ENCODE measurements at regions not wholly inside any gene's neighbourhood (a gene's known extent, or its start where the extent isn't known, plus 50 kb on each side); places are given as distances from the start of the nearest gene placed in this dataset.

DNA sequence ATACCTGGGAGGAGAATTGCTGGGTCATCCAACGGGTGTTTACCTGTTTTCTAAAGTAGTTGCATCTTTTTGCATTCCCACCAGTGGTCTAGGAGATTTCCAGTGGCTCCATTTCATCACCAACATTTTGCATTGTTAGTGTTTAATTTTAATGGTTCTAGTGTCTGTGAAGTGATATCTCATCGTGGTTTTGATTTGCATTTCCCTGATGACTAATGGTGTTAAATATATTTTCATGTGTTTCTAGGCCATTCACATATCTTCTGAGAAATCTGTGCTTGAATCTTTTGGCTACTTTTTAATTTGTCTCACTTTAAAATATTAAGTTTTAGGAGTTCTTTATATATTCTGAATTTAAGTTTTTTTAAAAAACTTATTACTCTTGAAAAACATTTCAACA is 439.6 kb downstream of the TMEM135 start:
- Histone ChIP-seq H3K9me2 (replicated peaks; ENCODE audit: insufficient read depth, low read length) (no peaks in the 10 kb centered on the region), H3K4me1 (ENCODE audit: low read length) (peaks cover 10% of the 10 kb centered on the region), H3K27ac (ENCODE audit: low read length) (peak overlapping the region; percentile 17; the same call in 1 of the 2 replicates), H3K79me2 (ENCODE audit: low read length) (no peaks in the 10 kb centered on the region), H2AFZ (ENCODE audit: low read length) (no peak overlapping the region), H3K27me3 (replicated peaks; ENCODE audit: insufficient read depth, low read length) (no peaks in the 10 kb centered on the region), H3F3A (ENCODE audit: insufficient read depth, low read length) (no peaks in the 10 kb centered on the region), H3K4me2 (ENCODE audit: low read depth, low read length) (peak overlapping the region; percentile 14; the same call in 1 of the 2 replicates), H3K9me3 (replicated peaks; ENCODE audit: insufficient read depth, low read length) (no peaks in the 10 kb centered on the region), H3K9ac (ENCODE audit: low read length) (no peak overlapping the region), H3K36me3 (replicated peaks; ENCODE audit: insufficient read depth, low read length) (no peaks in the 10 kb centered on the region), H3K4me3 (ENCODE audit: low read length) (no peak overlapping the region), H4K20me1 (ENCODE audit: insufficient read depth, low read length) (no peaks in the 10 kb centered on the region)
- no peak for TF ChIP-seq EZH2phosphoT487 (IDR thresholded peaks at IDR 0.05; ENCODE audit: low read length)
- TF ChIP-seq EZH2 (optimal IDR thresholded peaks at IDR 0.05; ENCODE audit: low read depth, low read length), result no peak
- TF ChIP-seq CTCF (IDR thresholded peaks at IDR 0.05; ENCODE audit: low read length), result no peak
- DNase-seq, result no peak

DNA sequence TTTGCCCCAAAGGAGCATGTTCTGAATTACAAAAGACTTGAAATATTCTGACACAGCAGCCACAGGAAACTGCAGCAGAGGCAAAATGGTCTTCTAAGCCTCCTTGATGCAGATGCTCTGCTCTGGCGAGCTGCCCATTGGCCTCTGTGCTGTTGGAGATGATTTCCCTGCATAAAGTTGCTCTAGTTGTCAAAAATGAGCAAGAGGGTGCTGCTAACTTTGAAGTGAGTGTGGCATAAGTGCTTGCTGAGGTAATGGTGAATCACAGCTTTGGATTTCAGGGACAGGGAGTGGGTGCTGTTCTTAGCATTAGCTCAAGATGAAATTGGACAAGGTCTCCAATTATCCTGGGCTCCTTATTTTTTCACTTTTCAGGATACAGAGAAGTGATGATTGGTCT is 435.4 kb downstream of the TMEM135 start:
- Histone ChIP-seq H3K9me3 (replicated peaks; ENCODE audit: insufficient read depth, low read length) (no peaks in the 10 kb centered on the region), H3K27ac (ENCODE audit: low read length) (no peak overlapping the region), H3K4me1 (ENCODE audit: low read length) (peaks cover 9% of the 10 kb centered on the region), H4K20me1 (ENCODE audit: insufficient read depth, low read length) (no peaks in the 10 kb centered on the region), H3F3A (ENCODE audit: insufficient read depth, low read length) (no peaks in the 10 kb centered on the region), H3K9me2 (replicated peaks; ENCODE audit: insufficient read depth, low read length) (no peaks in the 10 kb centered on the region), H3K36me3 (replicated peaks; ENCODE audit: insufficient read depth, low read length) (no peaks in the 10 kb centered on the region), H3K79me2 (ENCODE audit: low read length) (no peaks in the 10 kb centered on the region), H3K27me3 (replicated peaks; ENCODE audit: insufficient read depth, low read length) (no peaks in the 10 kb centered on the region), H3K4me2 (ENCODE audit: low read depth, low read length) (no peak overlapping the region), H3K9ac (ENCODE audit: low read length) (no peak overlapping the region), H2AFZ (ENCODE audit: low read length) (no peak overlapping the region), H3K4me3 (ENCODE audit: low read length) (no peak overlapping the region)
- TF ChIP-seq EZH2 (optimal IDR thresholded peaks at IDR 0.05; ENCODE audit: low read depth, low read length) (no peak), EZH2phosphoT487 (IDR thresholded peaks at IDR 0.05; ENCODE audit: low read length) (no peak), CTCF (IDR thresholded peaks at IDR 0.05; ENCODE audit: low read length) (no peak)
- no peak for DNase-seq

DNA sequence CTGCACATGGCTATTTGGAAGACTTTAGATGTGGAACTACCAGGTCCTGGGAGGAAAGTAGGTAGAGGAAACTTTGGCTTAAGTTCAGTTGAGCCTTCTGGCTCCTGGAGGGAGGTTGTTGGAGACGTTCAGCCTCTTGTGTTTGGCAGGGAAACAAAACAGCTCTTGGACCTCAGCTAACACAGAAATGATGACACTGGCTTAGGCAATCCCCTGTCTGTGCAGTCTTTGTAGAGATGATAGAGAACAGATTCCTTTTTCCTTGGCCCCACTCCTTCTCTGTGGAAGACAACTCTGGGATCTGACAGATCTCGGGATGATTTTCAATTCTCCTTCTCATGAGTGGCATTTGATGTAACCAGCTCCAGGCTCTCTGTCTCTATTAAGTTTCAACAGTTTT is 428.5 kb downstream of the TMEM135 start:
- Histone ChIP-seq H3K27ac (ENCODE audit: low read length) (no peak overlapping the region), H3F3A (ENCODE audit: insufficient read depth, low read length) (no peaks in the 10 kb centered on the region), H3K4me2 (ENCODE audit: low read depth, low read length) (no peak overlapping the region), H3K9me2 (replicated peaks; ENCODE audit: insufficient read depth, low read length) (no peaks in the 10 kb centered on the region), H2AFZ (ENCODE audit: low read length) (no peak overlapping the region), H3K4me1 (ENCODE audit: low read length) (no peaks in the 10 kb centered on the region), H3K9ac (ENCODE audit: low read length) (no peak overlapping the region), H3K27me3 (replicated peaks; ENCODE audit: insufficient read depth, low read length) (no peaks in the 10 kb centered on the region), H3K79me2 (ENCODE audit: low read length) (no peaks in the 10 kb centered on the region), H4K20me1 (ENCODE audit: insufficient read depth, low read length) (no peaks in the 10 kb centered on the region), H3K4me3 (ENCODE audit: low read length) (no peak overlapping the region), H3K9me3 (replicated peaks; ENCODE audit: insufficient read depth, low read length) (no peaks in the 10 kb centered on the region), H3K36me3 (replicated peaks; ENCODE audit: insufficient read depth, low read length) (no peaks in the 10 kb centered on the region)
- no peak for DNase-seq
- TF ChIP-seq EZH2phosphoT487 (IDR thresholded peaks at IDR 0.05; ENCODE audit: low read length) (no peak), EZH2 (optimal IDR thresholded peaks at IDR 0.05; ENCODE audit: low read depth, low read length) (no peak), CTCF (IDR thresholded peaks at IDR 0.05; ENCODE audit: low read length) (no peak)

Measured in MM.1S (cell line).